Smooth muscle cell (in vitro differentiated cells): ENCODE measurements at regions not wholly inside any gene's neighbourhood (a gene's known extent, or its start where the extent isn't known, plus 50 kb on each side); places are given as distances from the start of the nearest gene placed in this dataset.

Source experiments
- DNase-seq: peaks from one replicate; lab custom pipeline; 2025; ENCODE audit not compliant: unreplicated experiment; lab: John Stamatoyannopoulos, UW
- H2AFZ ChIP-seq: fragments of 200-600 bp; sonication (generic); 2 replicates; pipeline ENCODE4 v1.6.0; 2016; ENCODE audit warnings: antibody characterized with exemption, low read depth, mild to moderate bottlenecking
- H3F3A ChIP-seq: fragments of 200-600 bp; sonication (generic); 2 replicates; pipeline ENCODE4 v1.6.0; 2017; ENCODE audit warnings: antibody characterized with exemption, low read depth
- H3K27ac ChIP-seq: fragments of 200-600 bp; sonication (generic); 2 replicates; pipeline ENCODE4 v1.5.1; 2016; ENCODE audit warnings: low read depth, mild to moderate bottlenecking
- H3K27me3 ChIP-seq: fragments of 200-600 bp; sonication (generic); 2 replicates; pipeline ENCODE4 v1.6.1; 2016; ENCODE audit warnings: low read depth, mild to moderate bottlenecking
- H3K36me3 ChIP-seq: fragments of 200-600 bp; sonication (generic); 2 replicates; pipeline ENCODE4 v1.5.1; 2016; ENCODE audit warnings: low read depth
- H3K4me1 ChIP-seq: fragments of 200-600 bp; sonication (generic); 2 replicates; pipeline ENCODE4 v1.5.1; 2016; ENCODE audit warnings: low read depth
- H3K4me2 ChIP-seq: fragments of 200-600 bp; sonication (generic); 2 replicates; pipeline ENCODE4 v1.6.0; 2016; ENCODE audit warnings: mild to moderate bottlenecking
- H3K4me3 ChIP-seq: fragments of 200-600 bp; sonication (generic); 2 replicates; pipeline ENCODE4 v1.5.1; 2016; ENCODE audit warnings: mild to moderate bottlenecking
- H3K79me2 ChIP-seq: fragments of 200-600 bp; sonication (generic); 2 replicates; pipeline ENCODE4 v1.6.0; 2016; ENCODE audit warnings: low read depth, mild to moderate bottlenecking
- H3K9ac ChIP-seq: fragments of 200-600 bp; sonication (generic); 2 replicates; pipeline ENCODE4 v1.6.0; 2016; ENCODE audit warnings: low read depth
- H3K9me3 ChIP-seq: fragments of 200-600 bp; sonication (generic); replicated peaks from 2 replicates; pipeline ENCODE4 v1.5.1; 2016; ENCODE audit warnings: low read depth
- H4K20me1 ChIP-seq: fragments of 200-600 bp; sonication (generic); 2 replicates; pipeline ENCODE4 v1.6.0; 2016; ENCODE audit warnings: low read depth
- WGBS: methylation state at CpG from one replicate; pipeline ENCODE4 v1.1.7; 2016; ENCODE audit warnings: low lambda C conversion rate; 5-methylcytosine and 5-hydroxymethylcytosine counted together
- TF ChIP-seq, protein P1 (sequence below): fragments of 200-600 bp; sonication (generic); IDR thresholded peaks from 2 replicates; pipeline ENCODE4 v1.5.1; 2017; ENCODE audit warnings: borderline replicate concordance, mild to moderate bottlenecking, antibody characterized with exemption; ENCODE audit not compliant: insufficient read depth, poor library complexity, severe bottlenecking

- H3F3A ChIP-seq: no peaks in the 10 kb centered on the region
- no peak for DNase-seq
- H3K27ac ChIP-seq: no peak overlapping the region
- TF ChIP-seq, protein P1, sequence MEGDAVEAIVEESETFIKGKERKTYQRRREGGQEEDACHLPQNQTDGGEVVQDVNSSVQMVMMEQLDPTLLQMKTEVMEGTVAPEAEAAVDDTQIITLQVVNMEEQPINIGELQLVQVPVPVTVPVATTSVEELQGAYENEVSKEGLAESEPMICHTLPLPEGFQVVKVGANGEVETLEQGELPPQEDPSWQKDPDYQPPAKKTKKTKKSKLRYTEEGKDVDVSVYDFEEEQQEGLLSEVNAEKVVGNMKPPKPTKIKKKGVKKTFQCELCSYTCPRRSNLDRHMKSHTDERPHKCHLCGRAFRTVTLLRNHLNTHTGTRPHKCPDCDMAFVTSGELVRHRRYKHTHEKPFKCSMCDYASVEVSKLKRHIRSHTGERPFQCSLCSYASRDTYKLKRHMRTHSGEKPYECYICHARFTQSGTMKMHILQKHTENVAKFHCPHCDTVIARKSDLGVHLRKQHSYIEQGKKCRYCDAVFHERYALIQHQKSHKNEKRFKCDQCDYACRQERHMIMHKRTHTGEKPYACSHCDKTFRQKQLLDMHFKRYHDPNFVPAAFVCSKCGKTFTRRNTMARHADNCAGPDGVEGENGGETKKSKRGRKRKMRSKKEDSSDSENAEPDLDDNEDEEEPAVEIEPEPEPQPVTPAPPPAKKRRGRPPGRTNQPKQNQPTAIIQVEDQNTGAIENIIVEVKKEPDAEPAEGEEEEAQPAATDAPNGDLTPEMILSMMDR: no peak
- no peaks in the 10 kb centered on the region for H3K9me3 ChIP-seq
- no peak overlapping the region for H3K4me3 ChIP-seq
- no peaks in the 10 kb centered on the region for H4K20me1 ChIP-seq
- H3K27me3 ChIP-seq: no peaks in the 10 kb centered on the region
- H3K4me2 ChIP-seq: no peak overlapping the region
- WGBS: 95% methylated on average over 2 of the region's 2 CpGs
- no peak overlapping the region for H3K9ac ChIP-seq
- H3K36me3 ChIP-seq: no peaks in the 10 kb centered on the region
- H3K79me2 ChIP-seq: no peaks in the 10 kb centered on the region
- no peaks in the 10 kb centered on the region for H3K4me1 ChIP-seq
- no peak overlapping the region for H2AFZ ChIP-seq
These were observed 391.3 kb upstream of the GYPC start for GRCh38 chr2:126264625-126265024.

DNA sequence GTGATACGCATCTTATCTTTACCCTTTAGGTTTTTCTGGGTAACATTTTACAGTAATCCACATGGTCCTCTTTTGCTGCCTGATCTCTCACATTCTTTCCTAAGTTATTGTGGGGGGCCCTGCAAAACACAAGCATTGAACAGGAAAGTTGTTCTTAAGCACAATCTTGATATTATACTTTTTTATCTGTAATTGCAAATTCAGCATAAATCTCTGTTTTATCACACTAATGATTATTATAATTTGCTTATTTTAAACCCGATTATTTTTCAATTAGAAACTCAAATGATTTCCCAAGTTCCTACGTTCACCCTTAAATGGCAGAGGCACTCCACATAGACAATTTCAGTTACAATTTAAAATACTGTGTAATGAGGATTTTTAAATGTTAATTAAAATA is 386.0 kb upstream of the GYPC start:
- no peaks in the 10 kb centered on the region for H3K36me3 ChIP-seq
- H3K4me3 ChIP-seq: no peak overlapping the region
- H3K4me1 ChIP-seq: no peaks in the 10 kb centered on the region
- WGBS: 92% methylated on average over 3 of the region's 3 CpGs
- no peak overlapping the region for H2AFZ ChIP-seq
- H3F3A ChIP-seq: no peaks in the 10 kb centered on the region
- H3K27ac ChIP-seq: no peak overlapping the region
- no peaks in the 10 kb centered on the region for H3K9me3 ChIP-seq
- no peaks in the 10 kb centered on the region for H3K27me3 ChIP-seq
- no peak overlapping the region for H3K9ac ChIP-seq
- no peak for DNase-seq
- no peaks in the 10 kb centered on the region for H3K79me2 ChIP-seq
- H4K20me1 ChIP-seq: no peaks in the 10 kb centered on the region
- TF ChIP-seq, protein P1: no peak
- no peak overlapping the region for H3K4me2 ChIP-seq

DNA sequence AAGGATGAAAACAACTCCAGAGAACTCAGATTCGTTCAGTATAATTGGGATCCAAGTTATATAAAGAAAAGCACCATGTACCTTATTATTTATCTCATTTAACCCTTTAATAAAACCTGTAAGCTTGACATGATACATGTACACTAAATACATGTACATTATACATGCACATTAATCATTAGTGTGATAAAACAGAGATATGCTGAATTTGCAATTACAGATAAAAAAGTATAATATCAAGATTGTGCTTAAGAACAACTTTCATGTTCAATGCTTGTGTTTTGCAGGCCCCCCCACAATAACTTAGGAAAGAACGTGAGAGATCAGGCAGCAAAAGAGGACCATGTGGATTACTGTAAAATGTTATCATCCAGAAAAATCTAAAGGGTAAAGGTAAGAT is 385.4 kb upstream of the GYPC start:
- 76% methylated on average over 2 of the region's 2 CpGs for WGBS
- TF ChIP-seq, protein P1: no peak
- no peak overlapping the region for H3K4me3 ChIP-seq
- no peak for DNase-seq
- H3K27me3 ChIP-seq: no peaks in the 10 kb centered on the region
- no peaks in the 10 kb centered on the region for H3K4me1 ChIP-seq
- no peaks in the 10 kb centered on the region for H3K36me3 ChIP-seq
- H3K27ac ChIP-seq: no peak overlapping the region
- no peak overlapping the region for H3K9ac ChIP-seq
- H3K4me2 ChIP-seq: no peak overlapping the region
- H3K9me3 ChIP-seq: no peaks in the 10 kb centered on the region
- H4K20me1 ChIP-seq: no peaks in the 10 kb centered on the region
- no peaks in the 10 kb centered on the region for H3K79me2 ChIP-seq
- H3F3A ChIP-seq: no peaks in the 10 kb centered on the region
- no peak overlapping the region for H2AFZ ChIP-seq

DNA sequence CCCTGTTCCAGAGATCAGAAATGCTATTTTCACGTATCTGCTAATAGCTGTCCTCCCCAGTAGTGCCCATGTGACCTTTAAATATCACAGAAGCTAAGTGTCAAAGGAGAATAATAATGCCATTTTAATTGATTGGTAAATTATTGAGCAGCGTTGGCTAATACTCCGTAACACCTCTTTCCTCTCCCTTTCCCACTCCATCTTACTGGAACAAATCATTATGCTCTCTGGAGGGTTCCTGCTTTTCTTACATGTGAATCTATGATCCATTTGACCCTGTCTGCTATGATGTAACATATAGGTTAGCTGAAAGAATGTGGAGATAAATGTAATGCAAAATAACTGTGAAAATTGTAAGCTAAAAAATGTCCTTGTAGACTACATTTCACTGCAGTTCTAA is 383.6 kb upstream of the GYPC start:
- Histone ChIP-seq H3K27me3 (no peaks in the 10 kb centered on the region), H3K36me3 (no peaks in the 10 kb centered on the region), H3K27ac (no peak overlapping the region), H2AFZ (no peak overlapping the region), H3K4me3 (no peak overlapping the region), H3K4me2 (no peak overlapping the region), H3K9ac (no peak overlapping the region), H3F3A (no peaks in the 10 kb centered on the region), H3K79me2 (no peaks in the 10 kb centered on the region), H3K9me3 (no peaks in the 10 kb centered on the region), H3K4me1 (no peaks in the 10 kb centered on the region), H4K20me1 (no peaks in the 10 kb centered on the region)
- TF ChIP-seq, protein P1: no peak
- DNase-seq: no peak
- WGBS: 91% methylated on average over 3 of the region's 3 CpGs
